Activated CD4-positive, alpha-beta T cell treated with anti-CD3 and anti-CD28 coated beads, Interleukin-2, Interleukin-4, amounts not matched to agents 100 ng/mL and 50 ng/mL, durations not matched to agents 16 hours and 8 hours (primary cell): ENCODE measurements at regions not wholly inside any gene's neighbourhood (a gene's known extent, or its start where the extent isn't known, plus 50 kb on each side); places are given as distances from the start of the nearest gene placed in this dataset.

Experiments
- DNase-seq: peaks from one replicate; pipeline ENCODE4 v3.0.0-alpha.2; 2020; ENCODE audit warnings: low spot score

- no peak for DNase-seq
These were observed 431.7 kb downstream of the LMO7 start for GRCh38 chr13:76067850-76068249.

GRCh38 chr13:76053181-76053580 lies 417.1 kb downstream of the LMO7 start:
- DNase-seq: no peak

- no peak for DNase-seq
These were observed 413.2 kb downstream of the LMO7 start for GRCh38 chr13:76049376-76049746.

GRCh38 chr13:76048675-76049375 lies 412.7 kb downstream of the LMO7 start:
- DNase-seq: no peak

- no peak for DNase-seq
These were observed 412.0 kb downstream of the LMO7 start for GRCh38 chr13:76048131-76048530.

GRCh38 chr13:76043874-76044273 lies 407.7 kb downstream of the LMO7 start:
- no peak for DNase-seq

- DNase-seq: no peak
These were observed 403.0 kb downstream of the LMO7 start for GRCh38 chr13:76038920-76039716.

- DNase-seq: no peak
These were observed 400.0 kb downstream of the LMO7 start for GRCh38 chr13:76036176-76036575.

- DNase-seq: no peak
These were observed 399.6 kb downstream of the LMO7 start for GRCh38 chr13:76035711-76036110.

- DNase-seq: no peak
These were observed 393.6 kb downstream of the LMO7 start for GRCh38 chr13:76029706-76030105.

- DNase-seq: no peak
These were observed 393.0 kb downstream of the LMO7 start for GRCh38 chr13:76029088-76029487.

GRCh38 chr13:76027131-76027530 lies 391.0 kb downstream of the LMO7 start:
- no peak for DNase-seq

- DNase-seq: no peak
These were observed 389.3 kb downstream of the LMO7 start for GRCh38 chr13:76025392-76025791.

- DNase-seq: no peak
These were observed 388.0 kb downstream of the LMO7 start for GRCh38 chr13:76024151-76024550.

- DNase-seq: no peak
These were observed 387.5 kb downstream of the LMO7 start for GRCh38 chr13:76023652-76024051.

- no peak for DNase-seq
These were observed 384.4 kb downstream of the LMO7 start for GRCh38 chr13:76020421-76020955.

GRCh38 chr13:76019421-76020044 lies 383.4 kb downstream of the LMO7 start:
- DNase-seq: no peak

- DNase-seq: no peak
These were observed 381.9 kb downstream of the LMO7 start for GRCh38 chr13:76017861-76018556.

GRCh38 chr13:76016799-76017400 lies 380.8 kb downstream of the LMO7 start:
- peak; percentile 21 for DNase-seq

GRCh38 chr13:76014406-76015318 lies 378.5 kb downstream of the LMO7 start:
- DNase-seq: no peak
